HG03457 (cell line): ENCODE measurements at regions not wholly inside any gene's neighbourhood (a gene's known extent, or its start where the extent isn't known, plus 50 kb on each side); places are given as distances from the start of the nearest gene placed in this dataset.
"Not testable (repeated sequence)": the region's sequence is repeated elsewhere in the genome, so short reads cannot be mapped to it uniquely, and the experiment has no call there.

Experiments used
- ATAC-seq: cut with Tn5 transposase; IDR thresholded peaks from one replicate; pipeline ENCODE4 v1.9.1; 2021; ENCODE audit warnings: moderate number of reproducible peaks; ENCODE audit not compliant: unreplicated experiment

DNA sequence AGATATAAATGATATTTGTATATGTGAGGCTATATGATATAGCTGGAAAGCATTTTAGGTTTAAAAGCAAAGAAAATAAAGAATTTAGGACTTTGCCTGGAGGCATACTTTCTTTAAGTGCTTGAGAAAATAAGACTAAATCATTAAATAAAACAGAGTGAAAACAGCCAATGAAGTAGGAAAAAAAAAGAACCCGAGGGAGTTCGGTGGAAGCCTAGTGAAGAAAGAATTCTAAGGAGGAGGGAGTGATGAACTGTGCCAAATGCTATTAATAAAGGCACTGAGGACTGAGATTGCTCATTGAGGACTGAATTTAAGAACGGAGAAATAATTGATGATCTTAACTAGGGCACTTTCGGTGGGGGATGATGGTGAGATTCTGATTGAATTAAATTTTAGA is 573.5 kb downstream of the DSC3 start:
- no peak for ATAC-seq

DNA sequence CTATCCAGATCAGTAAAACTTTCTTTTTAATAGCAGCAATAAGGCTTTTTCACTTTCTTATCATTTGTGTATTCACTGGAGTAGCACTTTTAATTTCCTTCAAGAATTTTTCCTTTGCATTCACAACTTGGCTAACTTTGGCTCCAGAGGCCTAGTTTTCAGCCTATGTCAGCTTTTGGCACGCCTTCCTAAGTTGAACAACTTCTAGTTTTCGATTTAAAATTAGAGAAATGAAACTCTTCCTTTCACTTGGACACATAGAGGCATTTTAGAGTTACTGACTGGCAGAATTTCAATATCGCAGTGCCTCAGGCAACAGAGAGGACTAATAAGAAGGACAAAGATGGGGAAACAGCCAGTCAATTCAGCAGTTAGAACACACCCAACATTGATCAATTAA is 577.4 kb downstream of the DSC3 start:
- ATAC-seq = no peak

DNA sequence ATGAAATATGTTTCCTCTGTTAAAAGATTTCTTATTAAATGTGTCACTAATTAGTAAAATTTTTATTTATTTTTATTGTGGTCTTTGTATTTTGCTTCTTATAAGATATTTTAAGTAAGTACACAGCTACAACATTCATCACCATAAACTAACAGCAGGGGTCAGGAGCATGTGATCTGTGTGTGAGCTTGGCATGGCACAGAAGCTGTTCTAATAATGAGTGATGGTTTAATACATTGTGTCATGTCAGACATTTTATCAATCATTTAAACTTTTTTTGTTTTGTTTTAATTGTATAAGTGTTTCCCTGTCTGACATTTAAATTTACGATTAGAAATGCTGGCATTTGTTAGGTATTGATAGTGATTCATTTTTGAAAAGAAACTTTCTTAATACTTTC is 585.4 kb downstream of the DSC3 start:
- no peak for ATAC-seq

DNA sequence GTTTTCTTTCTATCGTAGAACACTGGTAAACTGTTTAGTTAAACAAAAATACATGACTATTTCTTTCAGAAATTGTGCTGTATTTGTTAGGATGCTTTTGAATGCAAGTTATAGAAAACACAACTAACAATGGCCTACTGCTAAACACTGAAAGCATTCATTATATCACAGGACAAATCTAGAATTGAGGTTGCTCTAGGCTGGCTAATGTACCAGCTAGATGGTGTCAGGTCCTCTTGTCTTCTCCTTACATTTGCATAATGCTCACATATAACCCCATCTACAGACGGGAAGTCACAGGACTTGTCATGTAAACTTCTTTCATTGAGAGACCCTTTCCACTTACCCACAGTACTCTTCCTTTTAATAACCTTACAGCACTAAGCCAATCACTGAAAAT is 586.8 kb downstream of the DSC3 start:
- ATAC-seq = no peak

DNA sequence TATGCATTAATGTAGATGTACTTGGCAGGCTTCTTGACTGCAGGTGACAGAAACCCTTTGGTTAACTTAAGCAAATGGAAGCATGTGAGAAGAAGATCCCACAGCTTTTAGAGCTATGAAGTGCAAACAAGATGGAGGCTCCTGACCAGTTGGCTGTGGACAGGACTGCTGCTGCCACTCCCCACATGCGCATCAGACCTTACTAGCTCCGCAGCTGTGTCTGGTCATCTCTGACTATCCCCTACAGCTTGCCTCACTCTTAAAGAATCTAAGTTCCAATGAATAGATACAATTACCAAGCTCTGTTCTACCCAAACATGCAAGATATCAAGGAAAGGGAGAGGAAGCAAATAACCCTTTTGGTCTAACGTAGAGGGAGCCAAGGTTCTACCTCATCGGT is 587.6 kb downstream of the DSC3 start:
- no peak for ATAC-seq

DNA sequence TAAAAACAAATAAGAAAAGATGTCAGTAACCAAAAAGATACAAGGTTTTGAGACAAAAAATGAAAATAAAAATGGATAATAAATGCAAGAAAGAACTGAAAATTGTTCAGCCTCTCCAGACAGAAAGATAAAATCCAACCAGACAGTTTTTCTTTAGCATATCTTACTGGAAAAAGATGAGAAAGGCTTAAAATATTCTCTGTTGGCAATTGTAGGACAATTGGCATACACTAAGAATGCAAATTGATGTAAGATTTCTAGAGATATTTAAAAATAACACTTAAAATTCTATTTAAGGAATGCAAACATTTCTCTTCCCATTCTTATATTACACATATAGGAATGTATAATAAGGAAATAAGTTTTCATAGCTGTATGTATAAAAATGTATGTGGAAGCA is 590.6 kb downstream of the DSC3 start:
- ATAC-seq = no peak

DNA sequence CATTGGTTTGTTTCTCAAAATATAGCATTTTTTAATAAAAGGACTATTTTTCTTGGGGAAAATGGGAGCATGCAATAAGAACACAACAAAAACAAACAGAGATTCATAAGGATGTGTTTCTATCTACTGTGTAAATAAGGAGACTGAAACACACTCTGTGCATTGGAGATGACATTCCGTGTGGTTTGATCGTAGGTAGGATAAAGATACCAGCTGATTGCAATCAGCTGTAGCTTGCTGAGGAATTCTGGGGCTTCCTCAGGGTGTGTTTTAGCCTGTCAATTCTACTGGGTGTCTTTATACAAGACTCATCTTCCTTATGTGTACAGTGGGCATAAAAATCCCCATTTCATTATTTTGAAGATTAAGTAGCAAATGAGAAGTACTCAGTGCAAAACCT is 591.6 kb downstream of the DSC3 start:
- no peak for ATAC-seq

DNA sequence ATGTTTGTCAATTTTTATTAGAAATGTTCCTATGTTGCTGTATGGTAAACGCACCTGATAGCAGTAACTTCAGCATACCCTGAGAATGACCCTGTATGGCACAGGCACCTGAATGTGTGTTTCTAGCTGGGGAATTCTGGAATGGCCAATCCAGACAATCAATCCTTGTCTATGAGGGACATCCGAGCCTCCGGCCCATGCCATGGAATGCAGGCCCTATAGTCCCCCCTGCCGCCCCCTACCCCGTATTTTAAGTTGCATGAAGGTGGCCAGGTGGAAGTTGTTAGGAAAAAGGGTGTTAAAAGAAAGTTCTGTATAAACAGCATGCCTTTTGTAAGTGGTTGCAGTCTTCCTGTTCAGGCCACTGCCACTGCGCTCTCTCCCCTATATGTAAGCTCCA is 595.9 kb downstream of the DSC3 start:
- ATAC-seq = no peak

DNA sequence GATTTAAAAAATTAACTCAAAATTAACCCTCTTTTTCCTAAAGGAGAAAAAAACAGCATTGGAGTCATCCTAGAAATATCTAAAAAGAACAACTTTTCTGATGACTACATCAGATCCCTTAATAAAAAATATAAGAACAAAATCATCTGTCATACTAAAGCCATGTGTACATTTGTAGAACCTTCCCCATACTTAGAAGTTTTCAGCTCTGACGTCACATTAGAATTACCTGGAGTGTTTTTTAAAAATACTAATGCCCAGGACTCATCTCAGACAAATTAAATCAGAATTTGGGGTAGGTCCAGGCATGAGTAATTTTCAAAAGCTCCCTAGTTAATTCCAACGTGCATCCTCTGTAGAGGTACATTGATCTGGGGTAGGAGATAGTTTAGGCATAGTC is 598.0 kb downstream of the DSC3 start:
- no peak for ATAC-seq

DNA sequence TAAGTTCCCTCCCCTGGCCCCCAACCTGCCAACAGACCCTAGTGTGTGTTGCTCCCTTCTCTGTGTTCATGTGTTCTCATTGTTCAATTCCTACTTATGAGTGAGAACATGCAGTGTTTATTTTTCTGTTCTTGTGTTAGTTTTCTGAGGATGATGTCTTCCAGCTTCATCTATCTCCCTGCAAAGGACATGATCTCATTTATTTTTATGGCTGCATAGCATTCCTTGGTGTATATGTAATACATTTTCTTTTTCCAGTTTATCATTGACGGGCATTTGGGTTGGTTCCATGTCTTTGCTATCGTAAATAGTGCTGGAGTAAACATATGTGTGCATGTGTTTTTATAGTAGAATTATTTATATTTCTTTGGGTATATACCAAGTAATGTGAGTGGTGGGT is 602.2 kb downstream of the DSC3 start:
- no peak for ATAC-seq

DNA sequence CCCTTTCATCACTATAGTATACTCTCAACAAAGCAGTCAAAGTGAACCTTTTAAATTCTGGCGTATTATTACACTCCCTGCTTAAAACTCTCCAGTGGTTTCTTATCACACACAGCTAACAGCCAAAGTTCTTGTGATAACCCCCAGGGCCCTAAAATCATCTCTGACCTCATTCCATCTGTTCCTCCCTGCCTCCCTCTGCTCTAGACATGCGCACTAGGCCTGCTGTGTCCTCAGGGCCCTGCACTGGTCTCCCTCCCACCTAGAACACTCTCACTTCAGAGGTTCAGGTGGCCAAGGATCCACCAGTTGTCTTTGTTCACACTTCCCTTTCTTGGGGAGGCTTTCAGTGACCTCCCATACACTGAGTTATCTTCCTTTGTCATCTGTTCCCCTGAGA is 603.4 kb downstream of the DSC3 start:
- ATAC-seq = no peak

DNA sequence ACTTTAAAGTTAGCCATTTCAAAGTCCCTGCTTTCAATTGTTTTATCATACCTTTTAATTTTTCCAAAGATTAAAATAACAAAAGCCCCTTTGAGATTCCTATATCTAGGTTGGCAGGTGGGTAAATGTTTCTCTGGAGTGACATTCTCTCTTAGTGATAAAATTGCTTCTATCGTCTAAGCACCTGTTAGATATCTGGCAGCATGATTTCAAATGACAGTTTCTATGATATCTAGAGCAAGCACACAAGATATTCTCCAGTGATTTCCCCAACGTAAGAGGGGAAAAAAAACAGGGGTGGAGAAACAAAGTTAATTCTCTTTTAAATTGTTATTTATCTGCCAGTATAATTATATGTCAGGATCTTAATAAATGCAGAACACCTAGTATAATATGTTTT is 610.2 kb downstream of the DSC3 start:
- ATAC-seq = no peak

DNA sequence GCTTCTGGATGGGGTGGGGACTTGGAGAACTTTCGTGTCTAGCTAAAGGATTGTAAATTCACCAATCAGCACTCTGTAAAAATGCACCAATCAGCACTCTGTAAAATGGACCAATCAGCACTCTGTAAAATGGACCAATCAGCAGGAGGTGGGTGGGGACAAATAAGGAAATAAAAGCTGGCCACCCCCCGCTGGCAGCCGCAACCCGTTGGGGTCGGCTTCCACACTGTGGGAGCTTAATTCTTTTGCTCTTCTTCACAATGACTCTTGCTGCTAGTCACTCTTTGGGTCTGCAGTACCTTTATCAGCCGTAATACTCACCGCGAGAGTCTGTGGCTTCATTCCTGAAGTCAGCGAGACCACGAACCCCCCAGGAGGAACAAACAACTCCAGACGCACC is 623.1 kb downstream of the DSC3 start:
- not testable (repeated sequence) for ATAC-seq

DNA sequence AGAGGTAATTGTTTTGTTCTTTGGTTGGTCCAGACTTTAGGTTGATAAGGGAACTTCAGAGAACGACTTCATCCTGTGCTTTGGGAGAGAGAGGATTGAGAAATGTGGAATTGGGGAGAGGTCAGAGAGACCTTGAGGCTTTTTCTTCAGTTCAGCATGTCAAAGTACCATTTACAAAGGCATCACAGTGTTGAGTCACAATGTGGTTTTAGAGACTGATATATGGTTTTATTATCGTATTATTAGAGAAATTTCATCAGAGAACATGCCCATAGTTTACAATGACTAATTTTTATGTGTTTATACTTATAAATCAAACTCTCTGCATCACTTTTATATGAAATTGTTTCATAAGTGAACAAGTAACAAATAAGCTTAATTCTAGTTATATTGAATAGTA is 626.6 kb downstream of the DSC3 start:
- ATAC-seq = no peak

DNA sequence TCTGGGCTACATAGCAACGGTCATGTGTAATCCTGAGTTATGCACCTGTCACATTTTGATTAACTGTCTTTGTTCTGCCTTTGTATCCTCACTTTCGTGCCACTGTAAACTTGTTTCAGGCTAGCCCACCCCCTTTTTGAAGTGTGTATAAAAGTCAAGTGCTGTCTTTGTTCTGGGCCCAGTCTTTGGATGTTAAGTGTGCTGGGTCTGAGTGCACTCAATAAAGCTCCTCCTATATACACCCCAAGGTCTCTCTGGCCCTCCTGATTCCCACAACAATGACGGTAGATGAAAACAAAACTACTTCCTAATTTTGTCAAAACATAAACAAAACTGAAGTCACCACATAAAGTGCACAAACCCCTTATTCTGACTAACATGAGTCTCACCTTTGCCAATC is 633.4 kb downstream of the DSC3 start:
- ATAC-seq = no peak

DNA sequence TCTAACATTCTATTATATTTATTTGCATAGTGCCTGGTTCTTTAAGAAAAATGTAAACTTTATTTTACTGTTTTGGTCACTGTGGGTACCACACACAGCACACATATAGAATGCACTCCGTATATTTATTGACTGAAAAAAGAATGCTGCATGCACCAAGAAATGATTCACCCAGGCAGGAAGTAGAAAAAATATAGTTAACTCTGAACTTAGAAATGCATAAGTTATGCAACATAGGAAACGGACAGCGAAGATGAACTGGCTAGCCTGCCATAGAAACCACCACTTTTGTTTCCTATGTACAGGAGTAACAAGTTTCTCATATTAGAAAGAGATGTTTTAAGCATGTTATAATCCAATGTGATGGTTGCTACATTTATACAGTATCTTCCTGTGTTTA is 635.8 kb downstream of the DSC3 start:
- ATAC-seq = no peak

DNA sequence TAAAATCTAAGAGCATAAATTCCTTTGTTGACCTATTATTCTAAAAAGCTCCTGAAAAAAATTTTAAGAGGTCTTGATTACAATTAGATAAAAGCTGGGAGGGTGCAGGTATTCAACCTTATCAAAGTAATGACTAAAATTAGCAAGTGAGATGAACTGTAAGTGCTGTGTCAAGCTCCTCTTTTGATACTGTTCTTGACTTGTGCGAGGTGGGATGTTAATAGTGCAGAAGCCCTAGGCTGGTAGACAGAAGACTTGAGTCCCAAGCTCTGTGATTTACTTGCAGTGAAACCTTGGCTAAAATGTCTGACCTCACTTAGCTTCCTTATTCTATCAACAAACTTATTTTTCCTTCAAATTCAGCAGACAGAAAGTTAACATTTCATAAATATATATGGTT is 637.5 kb downstream of the DSC3 start:
- no peak for ATAC-seq

DNA sequence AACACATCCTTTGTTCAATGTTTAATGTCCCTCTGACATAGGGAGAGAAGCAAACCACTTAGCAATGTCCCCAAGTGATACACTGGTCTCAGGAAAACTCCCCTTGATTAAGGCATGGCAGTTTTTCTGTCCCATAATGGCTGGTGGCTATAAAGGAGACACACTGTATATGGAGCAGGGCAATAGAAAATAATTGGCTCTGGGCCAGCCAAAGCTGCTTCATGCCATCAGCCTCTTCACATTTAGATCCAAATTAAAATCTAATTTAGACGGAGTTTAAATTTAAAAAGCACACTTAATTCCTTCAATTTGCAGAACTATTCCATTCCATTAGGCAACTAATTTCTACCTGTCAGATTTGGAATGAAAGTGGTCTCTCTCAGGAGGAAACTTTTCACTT is 638.1 kb downstream of the DSC3 start:
- ATAC-seq = no peak

DNA sequence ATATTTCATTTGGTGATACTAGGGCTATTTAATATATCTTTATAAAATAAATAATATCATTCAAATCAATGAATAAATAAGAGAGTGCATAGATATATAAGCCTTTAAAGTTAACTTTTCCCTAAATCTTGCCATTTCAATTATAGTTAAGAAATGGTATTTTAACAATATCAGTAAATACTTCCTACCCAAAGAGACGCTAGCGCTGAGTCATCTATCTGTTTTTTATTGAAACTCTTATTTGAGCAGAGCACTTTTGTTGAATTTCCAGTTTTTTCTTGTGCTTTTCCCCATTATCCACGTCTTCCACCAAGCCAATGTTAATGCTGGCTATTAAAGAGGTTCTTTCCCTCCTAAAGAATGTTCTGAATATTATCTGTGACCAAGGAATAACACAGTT is 639.3 kb downstream of the DSC3 start:
- no peak for ATAC-seq

DNA sequence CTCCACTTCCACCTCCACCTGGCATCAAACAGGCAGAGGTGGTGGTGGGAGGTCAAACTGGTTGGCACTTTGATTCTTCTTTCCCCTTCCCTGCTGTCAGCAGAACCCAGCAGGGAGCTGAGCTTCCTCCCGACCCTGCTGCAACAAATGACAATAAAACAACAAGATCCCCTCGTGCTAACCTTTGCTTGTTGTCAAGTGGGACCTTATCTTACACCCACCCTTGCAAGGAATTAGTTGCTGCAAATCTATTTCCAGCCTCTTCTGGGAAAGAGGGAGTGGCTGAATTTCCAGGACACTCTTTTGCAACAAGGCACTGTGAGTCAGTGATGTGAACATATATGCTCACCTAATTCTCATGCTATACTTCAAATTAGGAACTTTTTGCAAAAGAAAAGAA is 655.1 kb downstream of the DSC3 start:
- ATAC-seq = no peak

DNA sequence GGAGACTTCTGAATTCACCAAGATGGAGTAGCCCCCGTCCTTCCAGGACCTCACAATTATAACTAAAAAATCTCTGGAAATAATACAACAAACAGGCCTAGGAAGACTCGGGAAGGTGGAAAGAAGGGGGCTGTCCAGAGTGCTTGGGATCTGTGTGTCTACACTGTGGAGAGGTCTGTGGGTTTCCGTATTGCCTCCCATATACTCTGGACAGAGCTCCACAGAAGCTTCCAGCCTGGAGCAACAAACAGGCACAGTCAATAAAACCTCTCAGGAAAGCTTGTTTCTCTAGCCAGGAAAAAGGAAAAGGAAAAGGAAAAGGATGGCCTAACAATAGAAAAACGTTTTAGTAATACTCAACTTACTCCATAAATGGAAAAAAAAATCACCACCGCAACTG is 655.9 kb downstream of the DSC3 start:
- no peak for ATAC-seq

DNA sequence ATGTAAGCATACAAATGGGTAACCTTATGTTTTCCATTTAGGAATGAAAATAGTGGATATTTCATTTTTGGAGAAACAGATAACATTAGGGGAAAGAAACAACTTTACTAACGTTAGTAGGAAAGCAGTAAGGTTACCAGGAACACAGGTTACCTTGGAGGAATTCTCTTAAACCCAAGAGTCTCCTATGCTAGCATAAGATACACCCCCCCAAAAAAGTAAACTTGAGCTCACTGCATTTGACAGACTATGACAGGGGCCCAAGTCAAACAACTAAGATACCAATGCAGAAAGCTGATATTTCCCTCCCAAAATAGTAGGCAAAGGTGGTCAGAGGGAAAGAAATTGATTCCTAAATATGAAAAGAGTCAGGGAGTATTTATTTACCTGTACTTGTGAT is 656.9 kb downstream of the DSC3 start:
- ATAC-seq = no peak

DNA sequence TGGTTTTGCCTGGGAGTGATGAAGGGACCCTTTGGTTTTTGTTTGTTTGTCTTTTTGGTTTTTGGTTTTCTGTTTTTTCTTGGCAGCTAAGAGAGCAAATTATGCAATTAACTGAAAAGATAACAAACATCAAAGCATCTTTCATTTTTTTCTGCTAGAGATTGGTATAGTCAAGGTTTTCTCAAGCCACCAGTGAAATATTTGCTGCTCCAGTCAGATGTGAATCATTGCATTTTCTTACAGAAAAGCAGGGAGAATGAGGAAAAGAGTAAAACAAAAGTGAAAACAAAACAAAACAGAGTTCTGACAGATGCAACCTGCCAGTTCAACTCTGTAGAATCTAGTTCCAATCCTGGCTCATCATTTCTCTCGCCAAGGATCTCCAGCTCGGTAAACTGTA is 660.7 kb downstream of the DSC3 start:
- no peak for ATAC-seq

DNA sequence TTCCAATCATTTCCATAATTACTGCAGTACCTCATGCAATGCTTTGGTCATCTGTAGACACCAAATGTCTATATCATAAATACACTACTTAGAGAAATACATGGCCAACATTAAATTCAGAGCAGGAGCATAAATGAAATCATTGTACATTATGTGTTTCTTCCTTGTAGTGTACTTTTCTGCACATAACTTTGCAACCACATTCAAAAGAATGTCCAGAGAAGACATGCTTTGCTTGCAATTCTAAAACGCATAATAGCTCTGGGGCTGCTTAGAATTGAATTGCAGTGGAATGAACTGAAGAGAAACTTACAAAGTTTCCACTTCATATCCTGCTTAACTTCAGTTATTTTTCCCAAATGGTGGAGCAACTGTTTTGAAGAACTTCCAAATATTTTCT is 664.4 kb downstream of the DSC3 start:
- ATAC-seq = no peak
